WTC11 (cell line): ENCODE measurements at regions not wholly inside any gene's neighbourhood (a gene's known extent, or its start where the extent isn't known, plus 50 kb on each side); places are given as distances from the start of the nearest gene placed in this dataset.

Experiments
- CREM ChIP-seq: sonication (generic); formaldehyde crosslinking; IDR thresholded peaks from 2 replicates; pipeline ENCODE4 v1.8.1; 2022; ENCODE audit warnings: mild to moderate bottlenecking, missing genetic modification reagents, moderate library complexity
- CTCF ChIP-seq: fragments of 200-600 bp; IDR thresholded peaks from 2 replicates; pipeline ENCODE4 v1.8.0; 2022; ENCODE audit warnings: antibody characterized with exemption
- IRF2 ChIP-seq: sonication (generic); formaldehyde crosslinking; IDR thresholded peaks from 2 replicates; pipeline ENCODE4 v1.8.0; 2022; ENCODE audit warnings: low read depth, missing genetic modification reagents, borderline replicate concordance
- TF ChIP-seq, protein P1 (sequence below): sonication (generic); formaldehyde crosslinking; IDR thresholded peaks from 2 replicates; pipeline ENCODE4 v1.8.1; 2022; ENCODE audit warnings: low read depth, mild to moderate bottlenecking, moderate library complexity, missing genetic modification reagents, borderline replicate concordance
- TF ChIP-seq, protein P2 (sequence below): sonication (generic); formaldehyde crosslinking; IDR thresholded peaks from 2 replicates; pipeline ENCODE4 v1.8.1; 2023; ENCODE audit warnings: mild to moderate bottlenecking, missing genetic modification reagents, moderate library complexity
- TF ChIP-seq, protein P3 (sequence below): sonication (generic); formaldehyde crosslinking; IDR thresholded peaks from 2 replicates; pipeline ENCODE4 v1.8.0; 2023; ENCODE audit warnings: missing genetic modification reagents, mild to moderate bottlenecking, borderline replicate concordance

- TF ChIP-seq CREM (CRISPR knock-in tag) (no peak), IRF2 (CRISPR knock-in tag) (no peak), CTCF (no peak)
- TF ChIP-seq, protein P1, sequence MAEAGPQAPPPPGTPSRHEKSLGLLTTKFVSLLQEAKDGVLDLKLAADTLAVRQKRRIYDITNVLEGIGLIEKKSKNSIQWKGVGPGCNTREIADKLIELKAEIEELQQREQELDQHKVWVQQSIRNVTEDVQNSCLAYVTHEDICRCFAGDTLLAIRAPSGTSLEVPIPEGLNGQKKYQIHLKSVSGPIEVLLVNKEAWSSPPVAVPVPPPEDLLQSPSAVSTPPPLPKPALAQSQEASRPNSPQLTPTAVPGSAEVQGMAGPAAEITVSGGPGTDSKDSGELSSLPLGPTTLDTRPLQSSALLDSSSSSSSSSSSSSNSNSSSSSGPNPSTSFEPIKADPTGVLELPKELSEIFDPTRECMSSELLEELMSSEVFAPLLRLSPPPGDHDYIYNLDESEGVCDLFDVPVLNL (CRISPR knock-in tag), result no peak
- TF ChIP-seq, protein P2, sequence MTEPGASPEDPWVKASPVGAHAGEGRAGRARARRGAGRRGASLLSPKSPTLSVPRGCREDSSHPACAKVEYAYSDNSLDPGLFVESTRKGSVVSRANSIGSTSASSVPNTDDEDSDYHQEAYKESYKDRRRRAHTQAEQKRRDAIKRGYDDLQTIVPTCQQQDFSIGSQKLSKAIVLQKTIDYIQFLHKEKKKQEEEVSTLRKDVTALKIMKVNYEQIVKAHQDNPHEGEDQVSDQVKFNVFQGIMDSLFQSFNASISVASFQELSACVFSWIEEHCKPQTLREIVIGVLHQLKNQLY (CRISPR knock-in tag), result no peak
- TF ChIP-seq, protein P3, sequence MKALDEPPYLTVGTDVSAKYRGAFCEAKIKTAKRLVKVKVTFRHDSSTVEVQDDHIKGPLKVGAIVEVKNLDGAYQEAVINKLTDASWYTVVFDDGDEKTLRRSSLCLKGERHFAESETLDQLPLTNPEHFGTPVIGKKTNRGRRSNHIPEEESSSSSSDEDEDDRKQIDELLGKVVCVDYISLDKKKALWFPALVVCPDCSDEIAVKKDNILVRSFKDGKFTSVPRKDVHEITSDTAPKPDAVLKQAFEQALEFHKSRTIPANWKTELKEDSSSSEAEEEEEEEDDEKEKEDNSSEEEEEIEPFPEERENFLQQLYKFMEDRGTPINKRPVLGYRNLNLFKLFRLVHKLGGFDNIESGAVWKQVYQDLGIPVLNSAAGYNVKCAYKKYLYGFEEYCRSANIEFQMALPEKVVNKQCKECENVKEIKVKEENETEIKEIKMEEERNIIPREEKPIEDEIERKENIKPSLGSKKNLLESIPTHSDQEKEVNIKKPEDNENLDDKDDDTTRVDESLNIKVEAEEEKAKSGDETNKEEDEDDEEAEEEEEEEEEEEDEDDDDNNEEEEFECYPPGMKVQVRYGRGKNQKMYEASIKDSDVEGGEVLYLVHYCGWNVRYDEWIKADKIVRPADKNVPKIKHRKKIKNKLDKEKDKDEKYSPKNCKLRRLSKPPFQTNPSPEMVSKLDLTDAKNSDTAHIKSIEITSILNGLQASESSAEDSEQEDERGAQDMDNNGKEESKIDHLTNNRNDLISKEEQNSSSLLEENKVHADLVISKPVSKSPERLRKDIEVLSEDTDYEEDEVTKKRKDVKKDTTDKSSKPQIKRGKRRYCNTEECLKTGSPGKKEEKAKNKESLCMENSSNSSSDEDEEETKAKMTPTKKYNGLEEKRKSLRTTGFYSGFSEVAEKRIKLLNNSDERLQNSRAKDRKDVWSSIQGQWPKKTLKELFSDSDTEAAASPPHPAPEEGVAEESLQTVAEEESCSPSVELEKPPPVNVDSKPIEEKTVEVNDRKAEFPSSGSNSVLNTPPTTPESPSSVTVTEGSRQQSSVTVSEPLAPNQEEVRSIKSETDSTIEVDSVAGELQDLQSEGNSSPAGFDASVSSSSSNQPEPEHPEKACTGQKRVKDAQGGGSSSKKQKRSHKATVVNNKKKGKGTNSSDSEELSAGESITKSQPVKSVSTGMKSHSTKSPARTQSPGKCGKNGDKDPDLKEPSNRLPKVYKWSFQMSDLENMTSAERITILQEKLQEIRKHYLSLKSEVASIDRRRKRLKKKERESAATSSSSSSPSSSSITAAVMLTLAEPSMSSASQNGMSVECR (CRISPR knock-in tag), result no peak
Measured at GRCh38 chr5:153919161-153919560, 119.5 kb downstream of the FAM114A2 start.
